NCI-H2196 (cell line): ENCODE measurements at regions not wholly inside any gene's neighbourhood (a gene's known extent, or its start where the extent isn't known, plus 50 kb on each side); places are given as distances from the start of the nearest gene placed in this dataset.

ENCODE experiments used
- DNase-seq: peaks from one replicate; lab custom pipeline; 2025; ENCODE audit not compliant: unreplicated experiment; lab: John Stamatoyannopoulos, UW

DNA sequence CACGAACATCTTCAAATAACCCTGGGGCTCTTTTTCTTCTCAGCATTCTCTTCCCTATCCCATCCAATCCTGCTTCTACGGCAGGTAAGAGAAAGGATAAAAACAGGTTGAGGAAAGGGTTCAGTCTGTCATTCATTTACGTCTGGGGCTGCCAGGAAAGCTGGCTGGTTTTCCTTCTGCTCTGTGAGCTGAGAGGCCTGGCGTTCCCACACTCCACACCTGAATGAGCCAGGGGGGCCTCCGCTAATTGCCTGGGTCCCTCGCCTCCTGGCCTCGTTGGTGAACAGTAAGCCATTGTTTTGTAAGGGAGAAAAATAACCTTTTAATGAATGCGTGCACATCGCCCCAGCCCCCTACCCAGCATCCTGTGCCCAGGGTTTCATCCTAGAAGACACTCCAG lies 70.8 kb upstream of the SIM2 start:
- DNase-seq: no peak

DNA sequence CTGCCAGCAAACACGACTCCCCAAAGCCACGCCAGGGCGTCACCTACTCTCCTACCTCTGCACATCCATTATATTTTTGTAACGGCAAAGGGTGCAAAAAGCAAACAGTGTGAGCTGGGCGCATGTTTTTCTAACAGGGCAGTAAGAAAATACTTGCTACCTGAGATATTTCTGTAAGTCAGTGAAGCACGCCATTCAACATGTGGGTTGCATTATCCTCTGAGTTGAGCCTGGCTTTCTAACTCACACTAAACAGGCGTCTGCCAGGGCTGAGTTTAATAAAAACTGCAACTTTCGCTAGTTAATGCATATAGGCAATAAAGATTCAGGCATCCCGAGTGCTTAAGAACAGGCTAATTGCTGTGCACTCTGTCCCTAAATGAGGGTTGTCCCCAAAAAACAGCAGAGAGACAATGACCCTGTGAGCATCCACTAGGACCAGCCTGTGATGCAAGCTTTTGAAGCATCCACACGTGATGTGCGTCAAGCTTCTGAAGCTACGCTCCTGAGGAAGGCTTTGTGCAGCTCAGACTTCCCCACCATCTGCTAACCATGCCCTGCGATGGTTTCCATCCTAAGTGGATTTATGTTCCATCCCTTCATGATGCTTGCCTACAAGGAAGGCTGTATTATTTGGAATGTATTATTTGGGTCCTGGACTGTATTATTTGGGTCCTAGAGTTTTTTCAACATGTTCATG lies 70.0 kb upstream of the SIM2 start:
- DNase-seq: no peak

DNA sequence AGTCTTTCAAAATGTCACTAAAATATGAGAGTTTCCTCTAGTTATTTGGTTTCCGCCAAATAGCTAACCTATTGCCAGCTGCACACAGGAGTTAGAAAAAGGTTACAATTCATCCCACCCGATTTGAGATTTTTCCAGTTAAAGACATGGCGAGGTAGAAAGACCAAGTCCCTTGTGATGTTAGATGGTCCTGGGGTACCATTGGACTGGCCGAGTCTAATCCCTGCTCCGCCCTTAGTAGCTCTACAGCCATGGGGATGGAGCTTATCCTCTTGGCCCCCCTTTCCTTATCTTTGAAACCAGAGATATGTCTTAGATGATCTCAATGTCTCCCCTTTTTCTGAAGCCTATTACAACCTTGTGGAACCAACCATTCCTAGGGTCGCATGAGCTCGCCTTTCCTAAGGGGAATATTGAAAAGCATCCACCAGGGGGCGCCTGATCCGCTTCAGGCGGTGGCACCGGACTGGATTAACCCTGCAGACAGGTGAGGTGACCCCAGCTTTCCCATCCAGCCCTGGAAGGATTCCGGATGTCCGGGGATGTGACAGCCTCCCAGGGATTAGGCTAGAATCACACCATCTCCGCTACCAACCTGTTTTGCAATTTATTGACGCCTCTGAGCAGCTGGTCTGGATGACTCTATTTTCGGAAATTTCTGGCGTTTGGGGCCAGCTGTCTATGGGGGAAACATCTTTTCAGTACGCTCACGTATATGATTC lies 68.3 kb upstream of the SIM2 start:
- DNase-seq: peak; percentile 78

DNA sequence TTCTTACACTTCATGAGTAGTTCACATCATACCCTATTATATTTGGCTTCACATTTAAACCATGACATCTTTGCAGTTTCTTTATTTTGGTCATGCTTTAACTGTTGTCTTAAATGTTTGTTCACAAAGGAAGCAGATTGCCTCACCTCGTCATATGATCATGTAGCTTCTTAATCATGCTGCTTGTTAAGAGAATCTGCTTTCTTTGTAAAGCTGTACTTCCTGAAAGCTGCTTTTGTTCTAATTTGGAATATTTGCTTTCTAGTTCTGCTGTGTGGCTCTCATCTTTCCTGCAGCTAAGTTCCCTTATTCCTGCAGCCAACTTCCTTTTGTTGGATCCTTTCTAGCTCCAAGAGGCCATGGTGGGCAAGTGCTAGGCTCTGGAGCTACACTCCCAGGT lies 62.9 kb upstream of the SIM2 start:
- DNase-seq: peak; percentile 21

DNA sequence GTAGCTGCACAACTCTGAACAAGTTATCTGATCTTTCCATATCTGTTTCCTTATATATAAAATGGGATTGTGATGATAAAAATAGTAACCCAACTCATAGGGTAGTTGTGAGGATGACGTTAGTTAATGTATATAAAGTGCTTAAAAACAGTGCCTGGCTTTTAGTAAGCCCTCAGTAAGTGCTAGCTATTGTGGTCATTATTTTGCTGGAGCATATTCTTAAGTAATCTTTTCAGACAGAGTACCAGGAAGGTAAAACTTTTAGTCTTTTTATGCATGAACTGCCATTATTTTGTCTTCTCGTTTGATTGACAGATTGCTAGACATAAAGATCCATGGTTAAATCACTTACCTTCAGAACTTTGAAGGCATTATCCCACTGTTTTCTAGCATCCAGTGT lies 62.5 kb upstream of the SIM2 start:
- no peak for DNase-seq

DNA sequence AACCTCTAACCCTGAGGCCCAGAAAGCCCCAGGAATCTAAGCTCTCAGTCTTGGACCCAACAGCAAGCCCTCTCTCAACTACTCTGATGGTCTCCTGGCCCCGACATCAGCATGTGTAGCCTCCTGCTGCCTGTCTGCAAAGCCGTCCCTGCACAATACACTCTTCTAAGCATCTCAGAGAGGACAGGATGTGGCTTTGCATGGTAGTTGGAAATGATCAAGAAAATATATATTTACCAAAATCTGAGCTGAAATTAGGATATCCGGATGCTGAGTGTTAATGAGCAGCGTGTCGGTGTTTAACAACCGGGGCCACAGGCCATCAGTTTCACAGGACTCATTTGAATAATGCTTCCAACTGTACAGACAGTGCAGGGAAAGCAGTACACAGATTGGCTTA lies 59.1 kb upstream of the SIM2 start:
- no peak for DNase-seq

DNA sequence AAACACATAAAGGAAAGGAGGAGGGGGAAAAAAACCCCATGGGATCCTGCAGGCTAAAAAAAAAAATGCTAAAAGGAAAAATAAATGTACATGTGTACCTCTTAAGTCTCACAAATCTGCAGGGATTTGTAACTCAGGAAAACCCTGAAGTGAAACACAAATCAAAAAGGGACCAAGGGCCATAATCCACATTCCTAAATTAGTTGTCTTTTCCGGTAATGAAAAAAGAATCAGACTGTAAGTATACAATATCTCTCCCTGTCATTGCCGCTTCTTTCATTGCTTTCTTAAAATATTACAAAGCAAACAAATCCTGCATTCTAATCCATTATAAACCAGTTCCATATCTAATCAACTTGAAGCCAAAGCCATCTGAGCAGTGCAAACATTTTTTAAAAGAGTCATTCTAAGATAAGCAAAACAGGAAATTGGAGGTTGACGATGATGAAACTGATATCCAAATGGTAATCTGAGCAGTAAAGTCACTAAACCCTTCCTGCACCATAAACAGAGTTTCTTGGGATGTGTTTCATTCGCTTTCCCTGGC lies 58.7 kb upstream of the SIM2 start:
- DNase-seq: no peak

DNA sequence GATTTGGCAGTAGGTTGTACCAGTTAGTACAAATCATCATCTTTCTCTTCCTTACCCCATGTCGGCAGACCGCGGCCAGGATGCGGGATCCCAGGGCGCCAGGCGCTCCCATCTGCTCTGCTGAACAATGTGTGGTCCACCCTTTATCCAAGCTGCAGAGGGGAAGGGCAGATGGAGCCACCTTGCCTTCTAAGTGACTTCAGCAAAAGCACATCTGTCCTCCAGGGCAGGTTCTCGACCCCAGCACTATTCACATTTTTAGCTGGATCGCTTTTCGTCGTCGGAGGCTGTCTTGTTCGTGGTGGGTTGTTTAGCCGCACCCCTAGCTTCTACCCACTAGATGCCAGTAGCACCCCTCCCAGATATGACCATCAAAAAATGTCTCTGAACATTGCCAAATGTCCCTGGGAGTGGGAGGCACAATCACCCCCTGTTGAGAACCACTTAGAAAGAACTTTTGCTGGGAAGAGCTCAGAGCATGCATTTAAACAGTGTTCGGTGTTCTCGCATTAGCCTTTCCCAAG lies 58.1 kb upstream of the SIM2 start:
- no peak for DNase-seq

DNA sequence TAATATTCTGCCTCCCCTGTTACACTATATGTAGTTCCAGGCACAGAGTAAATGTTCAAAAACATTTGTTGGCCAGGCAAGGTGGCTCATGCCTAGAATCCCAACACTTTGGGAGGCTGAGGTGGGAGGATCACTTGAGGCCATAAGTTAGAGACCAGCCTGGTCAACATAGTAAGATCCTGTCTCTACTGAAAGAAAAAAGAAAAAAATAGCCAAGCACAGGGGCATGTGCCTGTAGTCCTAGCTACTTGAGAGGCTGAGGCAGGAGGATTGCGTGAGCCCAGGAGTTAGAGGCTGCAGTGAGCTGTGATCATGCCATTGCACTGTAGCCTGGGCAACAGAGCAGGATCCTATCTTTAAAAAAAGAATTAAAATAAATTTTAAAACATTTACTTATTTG lies 57.6 kb upstream of the SIM2 start:
- no peak for DNase-seq

DNA sequence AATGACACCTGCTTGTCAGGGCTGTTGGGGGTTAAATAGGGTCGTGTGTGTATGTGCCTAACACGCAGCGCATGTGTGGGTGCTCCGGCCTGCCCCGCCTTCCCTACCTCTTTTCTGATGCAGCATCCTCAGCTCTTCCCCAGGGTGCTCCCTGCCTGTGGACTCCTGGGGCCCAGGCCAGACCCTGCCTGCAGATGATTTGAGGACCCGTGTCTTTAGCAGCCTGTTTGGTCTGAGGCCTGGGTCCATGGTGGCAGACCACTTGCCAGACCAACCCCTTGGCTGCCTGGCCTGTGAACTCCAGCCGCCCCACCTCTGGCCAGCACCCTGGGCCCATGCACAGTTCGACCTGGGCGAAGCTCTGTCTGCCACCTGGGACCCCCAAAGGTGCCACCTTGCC lies 57.0 kb upstream of the SIM2 start:
- DNase-seq: no peak

DNA sequence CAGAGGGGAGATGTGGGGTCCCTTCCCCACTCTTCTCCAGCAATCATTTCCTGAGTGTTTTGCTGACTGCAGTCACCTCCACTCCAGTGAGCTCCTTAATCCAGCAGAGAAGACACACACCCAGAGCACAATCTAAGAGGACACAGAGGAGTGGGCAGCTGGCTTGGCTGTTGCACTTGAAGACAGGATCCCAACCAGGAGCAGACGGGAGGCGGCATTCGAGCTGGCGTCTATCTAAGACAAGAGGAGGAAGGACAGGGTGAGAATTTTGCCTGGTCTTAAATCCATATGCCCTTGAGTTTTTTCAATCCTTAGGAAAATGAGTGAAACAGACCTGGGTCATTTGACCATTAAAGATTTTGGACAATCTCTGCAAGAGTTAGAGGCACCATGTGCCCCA lies 56.1 kb upstream of the SIM2 start:
- no peak for DNase-seq

DNA sequence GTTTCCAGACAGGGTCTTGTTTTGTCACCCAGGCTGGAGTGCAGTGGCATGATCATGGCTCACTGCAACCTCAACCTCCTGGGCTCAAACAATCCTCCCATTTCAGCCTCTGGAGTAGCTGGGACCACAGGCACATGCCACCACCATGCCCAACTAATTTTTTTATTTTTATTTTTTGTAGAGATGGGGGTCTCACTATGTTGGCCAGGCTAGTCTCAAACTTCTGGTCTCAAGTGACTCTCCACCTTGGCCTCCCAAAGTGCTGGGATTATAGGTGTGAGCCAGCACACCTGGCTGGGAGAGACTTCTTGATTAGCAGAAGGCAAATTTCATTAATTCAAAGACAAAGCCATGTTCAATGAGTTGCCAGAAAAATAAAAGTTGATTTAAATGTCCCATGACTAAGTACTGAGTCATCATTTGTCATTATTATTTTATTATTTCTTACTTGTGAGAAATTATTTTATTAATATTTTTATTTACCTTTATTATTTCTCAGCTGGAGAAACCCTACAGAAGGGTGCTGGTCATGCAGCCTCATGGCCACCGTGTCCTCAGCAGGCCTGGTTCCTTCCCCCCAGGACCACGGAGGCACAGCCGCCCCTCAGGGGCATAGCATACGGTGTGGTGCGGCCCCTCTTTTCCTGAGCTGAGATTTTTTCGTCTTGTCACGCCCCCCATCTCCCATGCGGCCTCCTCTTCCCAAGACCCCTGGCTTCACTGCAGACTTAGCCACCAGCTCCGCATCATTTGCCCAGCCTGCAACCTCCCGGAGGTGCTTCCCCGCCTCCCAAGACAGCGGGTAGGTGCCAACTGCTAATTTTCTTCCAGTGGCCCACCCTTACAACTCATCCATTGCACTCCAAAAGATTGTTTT lies 55.3 kb upstream of the SIM2 start:
- no peak for DNase-seq

DNA sequence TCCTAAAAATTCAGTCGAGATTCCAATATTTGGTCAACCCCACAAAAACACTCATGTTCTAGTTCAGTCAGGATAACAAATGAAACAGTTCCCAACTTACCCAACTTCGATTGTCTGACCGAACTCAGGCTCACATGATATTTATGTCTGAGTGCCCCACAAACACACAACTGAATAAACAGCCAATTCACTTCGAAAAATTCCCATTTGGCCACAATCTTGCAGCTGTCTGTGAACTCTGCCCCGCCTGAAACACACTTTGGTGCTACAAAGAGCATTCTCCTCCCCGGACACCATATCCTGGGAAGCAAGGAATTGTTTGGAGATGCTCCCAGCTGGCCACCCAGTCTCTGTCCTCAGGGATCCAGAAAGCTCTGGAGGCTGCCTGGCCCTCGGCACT lies 52.9 kb upstream of the SIM2 start:
- no peak for DNase-seq

DNA sequence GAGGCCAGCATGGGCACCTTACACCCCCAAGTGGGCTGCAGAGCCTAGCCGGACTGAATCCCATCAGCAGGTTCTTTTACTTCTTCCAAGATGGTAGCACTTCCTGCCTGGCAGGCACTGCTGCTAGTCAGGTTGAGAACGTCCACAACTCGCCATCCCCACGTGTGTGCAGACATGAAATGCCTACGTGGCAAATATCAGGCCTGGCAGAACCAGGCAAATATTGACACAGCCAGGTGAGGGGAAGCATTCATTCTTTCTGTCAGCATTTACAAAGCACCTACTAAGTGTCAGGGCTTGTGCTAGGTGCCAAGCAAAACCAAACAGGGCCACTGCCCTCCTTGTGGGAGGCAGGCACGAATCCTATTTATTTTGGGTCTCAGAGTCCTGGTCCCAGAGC lies 52.3 kb upstream of the SIM2 start:
- no peak for DNase-seq

DNA sequence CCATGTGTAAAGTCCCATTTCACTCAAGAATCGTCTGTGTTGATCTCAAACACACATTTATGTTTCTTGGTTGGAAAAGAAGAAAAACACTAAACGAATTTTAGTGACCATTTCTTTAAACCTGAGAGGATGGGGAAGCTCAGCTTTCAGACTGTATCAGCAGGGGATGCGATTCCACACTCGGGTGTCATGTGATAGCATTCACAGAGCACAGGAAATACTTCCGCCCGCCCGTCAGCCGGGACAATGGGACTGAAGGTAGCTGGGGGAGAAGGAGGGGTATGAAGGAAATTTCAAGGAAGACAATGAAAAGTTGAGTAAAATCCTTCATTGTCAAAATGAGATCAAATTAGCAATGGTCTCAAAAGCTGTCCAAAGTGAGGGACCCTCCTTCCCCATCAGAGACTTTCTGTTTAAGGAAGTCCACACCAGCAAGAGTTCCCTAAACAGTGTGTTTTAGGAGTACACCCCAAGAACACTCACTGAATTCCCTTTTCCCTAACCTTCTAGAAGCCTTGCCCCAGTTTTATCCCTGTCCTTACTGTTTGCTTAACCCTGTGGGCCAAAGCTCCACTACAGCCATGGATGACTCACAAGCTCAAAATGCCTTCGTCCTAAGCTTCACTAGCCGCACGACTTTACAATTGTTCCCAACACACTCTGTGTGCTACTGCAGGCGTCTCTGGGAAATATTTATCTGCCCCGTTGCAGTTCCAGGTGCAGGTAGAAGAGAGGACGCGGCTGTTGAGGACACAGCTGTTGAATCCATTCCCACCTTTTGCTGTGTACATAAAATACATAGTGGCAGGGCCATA lies 51.4 kb upstream of the SIM2 start:
- no peak for DNase-seq
